ENCODE measurements at regions not wholly inside any gene's neighbourhood (a gene's known extent, or its start where the extent isn't known, plus 50 kb on each side); places are given as distances from the start of the nearest gene placed in this dataset.

GRCh38 chr2:16718576-16719484, 53.2 kb upstream of the CYRIA start:
- TF ChIP-seq CTCF (IDR thresholded peaks at IDR 0.05) = no peak
- no peak for TF ChIP-seq POLR2A (IDR thresholded peaks at IDR 0.05)

Data from stomach (tissue), 4 donors.